OCI-LY1 (cell line): ENCODE measurements at regions not wholly inside any gene's neighbourhood (a gene's known extent, or its start where the extent isn't known, plus 50 kb on each side); places are given as distances from the start of the nearest gene placed in this dataset.

ENCODE experiments used
- CTCF ChIP-seq: fragments of 200-600 bp; sonication (generic), shearing (Covaris generic); IDR thresholded peaks from 2 replicates; pipeline ENCODE4 v1.5.1; 2017; ENCODE audit warnings: mild to moderate bottlenecking, antibody characterized with exemption, low read length, moderate library complexity, mixed read lengths
- EZH2 ChIP-seq: fragments of 200-600 bp; sonication (generic), shearing (Covaris generic); IDR thresholded peaks from 2 replicates; pipeline ENCODE4 v1.8.0; 2017; ENCODE audit warnings: borderline replicate concordance, mixed run types, mild to moderate bottlenecking, antibody characterized with exemption, low read length, moderate library complexity, mixed read lengths

DNA sequence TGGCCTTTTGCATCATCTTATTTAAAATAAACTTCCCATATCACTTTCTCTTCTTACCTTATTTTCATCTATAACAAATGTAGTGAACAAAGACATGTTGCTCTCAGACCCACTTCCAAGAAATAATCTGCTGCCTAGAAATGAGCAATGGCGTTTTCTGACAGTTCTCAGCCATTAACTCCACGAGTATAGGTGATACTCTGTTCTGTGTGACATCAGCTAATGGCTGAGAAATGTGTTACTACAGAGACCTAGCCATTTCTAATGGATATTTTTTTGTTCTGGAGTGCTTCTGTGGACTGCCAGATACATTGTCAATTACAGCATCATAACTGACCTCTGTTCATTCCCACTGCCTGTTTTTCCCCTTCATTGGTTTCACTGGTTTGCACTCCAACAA, 67.8 kb downstream of the CCDC59 start:
- TF ChIP-seq CTCF (no peak), EZH2 (no peak)
